ENCODE measurements at regions not wholly inside any gene's neighbourhood (a gene's known extent, or its start where the extent isn't known, plus 50 kb on each side); places are given as distances from the start of the nearest gene placed in this dataset.

DNA sequence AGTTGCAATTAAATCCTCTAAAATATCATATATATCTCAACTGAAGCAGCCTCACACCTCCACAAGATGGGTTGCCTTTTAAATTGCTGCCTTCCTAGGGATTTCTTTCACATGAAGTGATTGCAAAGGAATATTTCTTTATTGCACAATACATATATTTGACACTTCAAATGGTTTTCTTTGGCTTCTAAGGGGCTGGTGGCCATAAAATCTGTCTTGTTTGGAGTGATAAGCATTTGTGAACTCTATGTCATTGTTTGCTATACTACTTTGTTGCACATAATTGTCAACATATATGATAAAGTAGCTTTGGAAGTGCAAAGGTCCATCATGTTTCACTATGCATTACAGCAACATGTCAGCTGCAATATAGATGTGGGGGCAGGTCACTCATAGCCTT is 2380.9 kb downstream of the PCDH9 start:
- no peak for DNase-seq

DNA sequence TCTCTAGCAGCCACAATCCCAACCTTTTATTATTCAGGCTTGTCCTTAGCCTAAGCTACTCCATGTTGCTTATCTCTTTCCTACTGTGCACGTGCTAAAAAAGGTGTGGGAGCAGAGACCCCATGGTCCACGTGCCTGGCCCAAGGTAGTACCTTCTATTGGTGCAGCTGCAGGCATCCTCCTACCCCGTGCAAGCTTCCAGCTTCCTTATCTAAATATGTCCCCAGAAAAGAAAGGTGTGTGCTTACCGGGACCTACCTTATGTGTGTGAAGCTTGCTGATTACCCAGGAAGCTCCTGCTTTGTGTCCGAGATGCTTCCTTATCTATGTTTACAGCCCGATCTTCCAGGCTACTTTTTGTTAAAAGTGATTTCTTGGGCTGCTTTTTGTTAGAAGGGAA is 2382.4 kb downstream of the PCDH9 start:
- DNase-seq, result no peak

GRCh38 chr13:64845110-64845509 is 2385.0 kb downstream of the PCDH9 start:
- DNase-seq, result no peak

- DNase-seq, result no peak
Observed at GRCh38 chr13:64819081-64819480, 2411.1 kb downstream of the PCDH9 start.

- no peak for DNase-seq
Observed at GRCh38 chr13:64817691-64818090, 2412.4 kb downstream of the PCDH9 start.

- no peak for DNase-seq
Observed at GRCh38 chr13:64810750-64811149, 2419.4 kb downstream of the PCDH9 start.

GRCh38 chr13:64808704-64809103 is 2421.4 kb downstream of the PCDH9 start:
- DNase-seq, result no peak

- no peak for DNase-seq
Observed at GRCh38 chr13:64801768-64802167, 2428.4 kb downstream of the PCDH9 start.

DNA sequence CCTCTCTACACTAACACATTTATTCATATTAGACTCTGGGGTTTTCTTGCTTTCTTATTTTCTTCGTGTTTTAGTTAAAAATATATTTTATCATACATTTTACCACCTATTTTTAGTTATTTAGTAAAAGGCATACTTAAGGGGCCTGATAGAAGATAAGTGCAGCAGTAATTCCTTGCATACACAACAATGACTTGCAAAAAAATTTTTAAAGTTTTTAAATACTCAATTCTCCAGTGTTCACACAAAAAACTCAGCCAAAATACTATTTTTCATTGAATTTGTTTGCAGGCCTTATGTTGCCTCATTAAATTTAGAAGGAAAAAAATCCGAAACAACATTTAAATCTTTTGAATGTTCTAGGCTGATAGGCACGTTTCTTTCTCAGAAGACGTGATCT is 2431.7 kb downstream of the PCDH9 start:
- no peak for DNase-seq

GRCh38 chr13:64793592-64793991 is 2436.5 kb downstream of the PCDH9 start:
- DNase-seq, result no peak

DNA sequence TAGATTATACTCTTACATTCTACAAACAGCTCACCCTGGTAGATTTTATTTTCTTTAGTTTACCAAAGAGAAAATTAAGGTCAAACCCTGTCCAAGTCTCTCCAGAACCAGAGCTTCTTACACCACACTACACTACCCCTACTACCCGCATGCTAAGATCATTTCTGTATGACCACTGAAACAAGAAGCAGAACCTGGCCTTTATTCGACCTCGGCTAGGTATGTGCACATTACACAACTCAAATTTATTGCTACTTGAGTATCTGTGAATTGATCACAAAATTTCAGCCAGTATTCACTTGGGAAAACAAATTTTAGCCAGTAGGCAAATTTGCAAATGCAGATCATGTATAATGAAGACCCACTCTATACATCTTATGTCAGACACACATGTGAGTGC is 2437.0 kb downstream of the PCDH9 start:
- DNase-seq, result no peak

DNA sequence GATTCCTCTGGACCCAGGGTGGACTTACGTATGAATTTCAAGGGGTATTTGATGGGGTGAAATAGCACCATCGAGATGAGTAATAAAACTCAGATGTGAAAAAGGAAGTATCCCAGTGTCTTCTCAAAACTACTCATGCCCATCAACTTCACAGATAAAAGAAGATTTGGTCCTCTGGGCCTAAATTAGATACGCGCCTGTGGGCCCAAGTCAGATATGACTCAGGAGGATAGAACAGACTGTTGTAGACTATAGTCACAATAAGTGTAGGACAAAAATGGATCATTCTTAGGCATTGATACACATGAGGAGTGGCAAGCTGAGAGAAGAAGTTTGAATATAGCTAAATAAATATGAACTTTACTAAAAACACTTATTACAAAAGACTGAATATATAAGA is 2438.8 kb downstream of the PCDH9 start:
- DNase-seq, result no peak

- DNase-seq, result no peak
Observed at GRCh38 chr13:64782466-64782865, 2447.7 kb downstream of the PCDH9 start.

GRCh38 chr13:64778002-64778401 is 2452.1 kb downstream of the PCDH9 start:
- DNase-seq, result no peak

DNA sequence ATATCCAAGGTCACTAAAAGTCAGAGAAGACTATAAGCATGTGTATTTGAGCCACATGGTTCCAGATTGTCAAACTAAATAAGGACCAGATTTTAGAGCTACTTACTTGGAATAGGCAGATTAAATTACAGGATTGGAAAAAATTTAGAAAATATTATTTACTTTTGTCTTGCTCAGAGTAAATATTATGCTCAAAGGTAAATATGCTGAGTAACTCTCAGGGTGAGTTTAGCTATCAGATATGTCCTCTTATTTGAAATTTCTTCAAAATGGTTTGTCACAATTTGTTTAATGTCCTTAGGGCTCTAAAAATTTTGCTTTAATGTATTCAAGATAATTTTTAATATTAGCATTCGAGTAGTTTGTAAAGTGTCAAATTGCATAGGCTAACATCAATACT is 2455.2 kb downstream of the PCDH9 start:
- no peak for DNase-seq

- DNase-seq, result no peak
Observed at GRCh38 chr13:64770743-64771142, 2459.4 kb downstream of the PCDH9 start.

GRCh38 chr13:64767054-64767453 is 2463.1 kb downstream of the PCDH9 start:
- no peak for DNase-seq

- no peak for DNase-seq
Observed at GRCh38 chr13:64765636-64766035, 2464.5 kb downstream of the PCDH9 start.

GRCh38 chr13:64758521-64759244 is 2471.5 kb downstream of the PCDH9 start:
- DNase-seq, result no peak

DNA sequence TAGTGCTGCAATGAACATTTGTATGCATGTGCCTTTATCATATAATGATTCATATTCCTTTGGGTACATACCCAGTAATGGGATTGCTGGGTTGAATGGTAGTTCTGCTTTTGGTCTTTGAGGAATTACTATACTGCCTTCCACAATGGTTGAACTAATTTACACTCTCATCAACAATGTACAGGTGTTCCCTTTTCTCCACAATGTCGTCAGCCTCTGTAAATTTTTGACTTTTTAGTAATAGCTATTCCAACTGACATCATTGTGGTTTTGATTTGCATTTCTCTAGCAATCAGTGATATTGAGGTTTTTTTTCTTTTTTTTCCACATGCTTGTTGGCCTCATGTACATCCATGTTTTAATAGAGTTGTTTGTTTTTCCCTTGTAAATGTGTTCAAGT is 2473.5 kb downstream of the PCDH9 start:
- DNase-seq, result no peak

DNA sequence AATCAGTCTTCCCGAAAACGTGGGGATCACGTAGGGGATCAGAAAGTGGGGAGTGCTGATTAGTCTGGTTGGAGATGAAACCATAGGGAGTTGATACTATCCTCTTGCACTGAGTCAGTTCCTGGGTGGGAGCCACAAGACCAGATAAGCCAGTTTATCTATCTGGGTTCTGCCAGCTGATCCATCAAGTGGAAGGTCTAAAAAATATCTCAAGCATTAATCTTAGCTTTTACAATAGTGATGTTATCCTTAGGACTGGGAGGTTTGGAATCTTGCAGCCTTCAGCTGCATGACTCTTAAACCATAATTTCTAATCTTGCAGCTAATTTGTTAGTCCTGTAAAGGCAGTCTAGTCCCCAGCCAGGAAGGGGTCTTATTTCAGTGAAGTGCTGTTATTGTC is 2474.2 kb downstream of the PCDH9 start:
- DNase-seq, result no peak

GRCh38 chr13:64753233-64754000 is 2476.7 kb downstream of the PCDH9 start:
- no peak for DNase-seq

DNA sequence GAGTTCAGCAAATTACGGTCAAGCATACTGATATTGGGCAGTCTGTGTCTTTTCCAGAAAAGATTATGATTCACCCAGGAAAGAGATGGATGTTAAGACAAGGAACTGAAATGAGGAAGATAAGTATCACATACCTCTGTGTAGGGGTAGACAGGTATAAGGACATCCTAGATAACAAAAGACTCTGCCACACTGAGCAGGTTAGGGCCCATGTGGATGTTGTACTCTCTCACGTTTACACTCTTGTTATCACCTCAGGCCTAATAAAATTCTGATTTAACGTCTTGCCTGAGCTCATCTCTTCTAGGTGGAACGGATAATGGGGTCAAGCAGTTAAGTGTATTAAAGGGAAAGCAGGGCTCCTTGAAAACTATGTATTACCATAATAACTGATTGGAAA is 2480.8 kb downstream of the PCDH9 start:
- DNase-seq, result no peak

- DNase-seq, result peak; percentile 16 to 43
Observed at GRCh38 chr13:64746845-64747244, 2483.3 kb downstream of the PCDH9 start.

- no peak for DNase-seq
Observed at GRCh38 chr13:64740493-64740892, 2489.6 kb downstream of the PCDH9 start.

Measured in NCI-H1930 (cell line).